ENCODE measurements at regions not wholly inside any gene's neighbourhood (a gene's known extent, or its start where the extent isn't known, plus 50 kb on each side); places are given as distances from the start of the nearest gene placed in this dataset.

DNA sequence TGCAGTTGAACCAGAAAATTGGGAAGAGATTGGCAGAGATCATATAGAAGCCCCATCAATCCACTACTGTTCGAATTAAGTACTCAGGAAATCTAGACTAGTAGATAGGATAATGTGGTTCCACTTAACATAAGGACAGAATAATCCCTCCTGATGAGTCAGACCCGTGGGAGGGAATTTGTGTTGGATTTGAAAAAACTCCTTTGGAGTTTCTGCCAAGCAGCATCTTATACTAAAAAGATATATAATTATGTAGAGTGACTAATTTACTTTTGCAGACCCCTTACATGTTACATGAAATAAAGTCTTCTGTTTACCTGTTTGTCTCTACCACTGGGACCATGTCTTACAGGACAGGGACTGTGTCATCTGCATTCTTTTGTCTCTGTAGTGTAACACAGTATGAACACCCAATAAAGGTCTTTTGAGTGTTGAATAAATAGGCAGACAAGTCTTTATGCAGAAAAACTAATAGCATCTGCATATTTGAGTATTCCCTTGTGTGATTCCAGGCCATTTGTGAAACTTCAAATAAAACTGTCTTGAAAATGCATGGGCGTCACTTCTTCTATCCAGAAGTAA is 122.6 kb upstream of the DNAJC10 start:
- TF ChIP-seq ZBTB7A (tag by site-specific recombination; IDR thresholded peaks at IDR 0.05; ENCODE audit: low read depth) (no peak), SP7 (tag by site-specific recombination; IDR thresholded peaks at IDR 0.05) (no peak)

Measured in HEK293 (cell line).